PC-9 (cell line): ENCODE measurements at regions not wholly inside any gene's neighbourhood (a gene's known extent, or its start where the extent isn't known, plus 50 kb on each side); places are given as distances from the start of the nearest gene placed in this dataset.

ENCODE experiments used
- BruUV-seq: library from RNA; stranded (reverse); fragments of 400-500 nt; replicated peaks from 2 replicates; lab custom pipeline; 2021; lab: Mats Ljungman, UMichigan
- CTCF ChIA-PET: fragments of 300-600 bp; sonication (Branson Sonifier 250); formaldehyde crosslinking; loops from one replicate; lab custom pipeline; 2022; ENCODE audit warnings: antibody characterized with exemption; lab: Charles Lee
- POLR2A ChIA-PET: fragments of 300-600 bp; sonication (Branson Sonifier 250); formaldehyde crosslinking; loops from one replicate; lab custom pipeline; 2022; ENCODE audit warnings: antibody characterized with exemption; ENCODE audit not compliant: unreplicated experiment; lab: Charles Lee
- DNase-seq, 2 experiments: peaks; one replicate each; pipeline versions ENCODE4 v3.0.0 to v3.0.0-alpha.2; 2015 to 2022; ENCODE audit warnings: mixed read lengths in 1 of 2
- H2AFZ ChIP-seq: fragments of 200-600 bp; sonication (generic); 2 replicates; pipeline ENCODE4 v1.8.1; 2017; ENCODE audit warnings: antibody characterized with exemption
- H3F3A ChIP-seq: fragments of 200-600 bp; sonication (generic); 2 replicates; pipeline ENCODE4 v1.8.1; 2017; ENCODE audit warnings: antibody characterized with exemption, mild to moderate bottlenecking, low read depth; ENCODE audit not compliant: insufficient read depth
- H3K27ac ChIP-seq: fragments of 200-600 bp; sonication (generic); 2 replicates; pipeline ENCODE4 v1.6.1; 2016; ENCODE audit warnings: mixed run types
- H3K27me3 ChIP-seq: fragments of 200-600 bp; sonication (generic); 2 replicates; pipeline ENCODE4 v1.6.1; 2016; ENCODE audit warnings: low read depth, mixed run types; ENCODE audit not compliant: insufficient read depth
- H3K36me3 ChIP-seq: fragments of 200-600 bp; sonication (generic); 2 replicates; pipeline ENCODE4 v1.6.1; 2016; ENCODE audit warnings: low read depth, mixed run types
- H3K4me1 ChIP-seq: fragments of 200-600 bp; sonication (generic); replicated peaks from 2 replicates; pipeline ENCODE4 v1.6.1; 2016; ENCODE audit warnings: mixed run types; ENCODE audit not compliant: insufficient read depth
- H3K4me2 ChIP-seq: fragments of 200-600 bp; sonication (generic); 2 replicates; pipeline ENCODE4 v1.6.1; 2017; ENCODE audit warnings: mixed run types
- H3K4me3 ChIP-seq: fragments of 200-600 bp; sonication (generic); 2 replicates; pipeline ENCODE4 v1.6.1; 2016; ENCODE audit warnings: mixed run types
- H3K79me2 ChIP-seq: fragments of 200-600 bp; sonication (generic); 2 replicates; pipeline ENCODE4 v1.6.1; 2017; ENCODE audit warnings: low read depth, mixed run types
- H3K9me2 ChIP-seq: fragments of 200-600 bp; sonication (generic); 2 replicates; pipeline ENCODE4 v1.8.1; 2017; ENCODE audit warnings: mild to moderate bottlenecking; ENCODE audit not compliant: insufficient read depth
- H3K9me3 ChIP-seq: fragments of 200-600 bp; sonication (generic); 2 replicates; pipeline ENCODE4 v1.8.1; 2016; ENCODE audit warnings: low read depth; ENCODE audit not compliant: insufficient read depth
- H4K20me1 ChIP-seq: fragments of 200-600 bp; sonication (generic); 2 replicates; pipeline ENCODE4 v1.8.1; 2017; ENCODE audit not compliant: insufficient read depth
- EZH2 ChIP-seq: fragments of 200-600 bp; sonication (generic); IDR thresholded peaks from 2 replicates; pipeline ENCODE4 v1.8.0; 2017; ENCODE audit warnings: antibody characterized with exemption, low read depth
- intact Hi-C: fragments of 100-400 bp; cut with micrococcal nuclease; formaldehyde crosslinking; loops from one replicate; pipeline ENCODE4 v1.10.0; 2022; ENCODE audit not compliant: unreplicated experiment
- TF ChIP-seq, protein P1 (sequence below): fragments of 200-600 bp; sonication (generic); conservative IDR thresholded peaks from 2 replicates; pipeline ENCODE4 v1.6.1; 2017; ENCODE audit warnings: mixed run types, antibody characterized with exemption, mild to moderate bottlenecking, moderate library complexity

- no TSS peak for BruUV-seq
- Histone ChIP-seq H2AFZ (no peak overlapping the region), H3K9me3 (no peaks in the 10 kb centered on the region), H3K27me3 (peaks cover 90% of the 10 kb centered on the region), H3K79me2 (no peaks in the 10 kb centered on the region), H3F3A (no peaks in the 10 kb centered on the region), H3K9me2 (no peaks in the 10 kb centered on the region), H3K4me2 (no peak overlapping the region), H3K36me3 (no peaks in the 10 kb centered on the region), H3K4me3 (no peak overlapping the region), H4K20me1 (no peaks in the 10 kb centered on the region), H3K4me1 (no peaks in the 10 kb centered on the region), H3K27ac (no peak overlapping the region)
- intact Hi-C loops, result no loop called here
- POLR2A ChIA-PET, result no interaction called here
- TF ChIP-seq, protein P1, sequence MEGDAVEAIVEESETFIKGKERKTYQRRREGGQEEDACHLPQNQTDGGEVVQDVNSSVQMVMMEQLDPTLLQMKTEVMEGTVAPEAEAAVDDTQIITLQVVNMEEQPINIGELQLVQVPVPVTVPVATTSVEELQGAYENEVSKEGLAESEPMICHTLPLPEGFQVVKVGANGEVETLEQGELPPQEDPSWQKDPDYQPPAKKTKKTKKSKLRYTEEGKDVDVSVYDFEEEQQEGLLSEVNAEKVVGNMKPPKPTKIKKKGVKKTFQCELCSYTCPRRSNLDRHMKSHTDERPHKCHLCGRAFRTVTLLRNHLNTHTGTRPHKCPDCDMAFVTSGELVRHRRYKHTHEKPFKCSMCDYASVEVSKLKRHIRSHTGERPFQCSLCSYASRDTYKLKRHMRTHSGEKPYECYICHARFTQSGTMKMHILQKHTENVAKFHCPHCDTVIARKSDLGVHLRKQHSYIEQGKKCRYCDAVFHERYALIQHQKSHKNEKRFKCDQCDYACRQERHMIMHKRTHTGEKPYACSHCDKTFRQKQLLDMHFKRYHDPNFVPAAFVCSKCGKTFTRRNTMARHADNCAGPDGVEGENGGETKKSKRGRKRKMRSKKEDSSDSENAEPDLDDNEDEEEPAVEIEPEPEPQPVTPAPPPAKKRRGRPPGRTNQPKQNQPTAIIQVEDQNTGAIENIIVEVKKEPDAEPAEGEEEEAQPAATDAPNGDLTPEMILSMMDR, result no peak
- TF ChIP-seq EZH2, result no peak
- CTCF ChIA-PET, result no interaction called here
- no peak for DNase-seq
Measured at GRCh38 chr1:4153571-4153970, 253.5 kb upstream of the C1orf174 start.

- no peak for TF ChIP-seq EZH2
- TF ChIP-seq, protein P1, result no peak
- Histone ChIP-seq H3F3A (no peaks in the 10 kb centered on the region), H3K27me3 (peaks cover 90% of the 10 kb centered on the region), H4K20me1 (no peaks in the 10 kb centered on the region), H3K9me2 (no peaks in the 10 kb centered on the region), H3K4me2 (no peak overlapping the region), H3K27ac (no peak overlapping the region), H3K4me1 (no peaks in the 10 kb centered on the region), H2AFZ (no peak overlapping the region), H3K4me3 (no peak overlapping the region), H3K79me2 (no peaks in the 10 kb centered on the region), H3K36me3 (no peaks in the 10 kb centered on the region), H3K9me3 (no peaks in the 10 kb centered on the region)
- intact Hi-C loops, result no loop called here
- DNase-seq, result no peak
- no TSS peak for BruUV-seq
- ChIA-PET POLR2A (no interaction called here), CTCF (no interaction called here)
Measured at GRCh38 chr1:4156241-4156973, 256.3 kb upstream of the C1orf174 start.

DNA sequence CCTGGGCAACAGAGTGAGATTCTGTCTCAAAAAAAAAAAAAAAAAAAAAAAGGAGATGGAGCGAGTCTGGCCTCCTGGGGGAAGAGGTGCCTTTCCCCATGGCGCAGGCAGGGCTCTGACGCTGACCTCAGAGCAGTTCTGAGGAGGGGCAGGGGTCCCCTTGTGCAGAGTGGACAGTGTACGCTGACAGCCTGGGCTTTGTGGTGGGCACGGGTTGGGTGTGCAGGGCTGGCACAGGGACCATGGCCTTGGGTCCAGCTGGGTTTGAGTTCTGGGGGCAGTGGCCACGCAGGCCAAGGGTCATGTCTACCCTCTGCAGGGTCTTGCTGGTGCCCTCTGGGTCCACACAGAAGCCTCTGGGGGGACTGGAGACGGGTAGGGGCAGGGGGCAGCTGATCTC, 260.1 kb upstream of the C1orf174 start:
- DNase-seq, result no peak

More for the DNA sequence above, 260.1 kb upstream of the C1orf174 start:
- Histone ChIP-seq H3K36me3 (no peaks in the 10 kb centered on the region), H3K4me3 (no peak overlapping the region), H3K27me3 (peaks cover 93% of the 10 kb centered on the region), H3K27ac (no peak overlapping the region), H3F3A (no peaks in the 10 kb centered on the region), H3K4me1 (no peaks in the 10 kb centered on the region), H3K9me3 (no peaks in the 10 kb centered on the region), H4K20me1 (no peaks in the 10 kb centered on the region), H2AFZ (no peak overlapping the region), H3K9me2 (no peaks in the 10 kb centered on the region), H3K4me2 (no peak overlapping the region), H3K79me2 (no peaks in the 10 kb centered on the region)
- BruUV-seq, result no TSS peak
- ChIA-PET CTCF (no interaction called here), POLR2A (no interaction called here)
- intact Hi-C loops, result no loop called here
- TF ChIP-seq, protein P1, result no peak
- no peak for TF ChIP-seq EZH2
